HEK293T (cell line): ENCODE measurements at regions not wholly inside any gene's neighbourhood (a gene's known extent, or its start where the extent isn't known, plus 50 kb on each side); places are given as distances from the start of the nearest gene placed in this dataset.

Experiments used
- ARNT ChIP-seq: fragments of 450-650 bp; IDR thresholded peaks from 2 replicates; pipeline ENCODE4 v1.6.1; 2017; ENCODE audit warnings: mild to moderate bottlenecking
- BHLHE40 ChIP-seq: fragments of 450-650 bp; IDR thresholded peaks from 2 replicates; pipeline ENCODE4 v1.6.1; 2016; ENCODE audit warnings: mild to moderate bottlenecking, moderate library complexity, borderline replicate concordance
- CTBP1 ChIP-seq: fragments of 450-650 bp; IDR thresholded peaks from 2 replicates; pipeline ENCODE4 v1.6.1; 2016; ENCODE audit warnings: borderline replicate concordance
- ELF4 ChIP-seq: fragments of 450-650 bp; IDR thresholded peaks from 2 replicates; pipeline ENCODE4 v1.6.1; 2017; ENCODE audit warnings: antibody characterized with exemption
- FOXA1 ChIP-seq: fragments of 450-650 bp; IDR thresholded peaks from 2 replicates; pipeline ENCODE4 v1.6.1; 2016; ENCODE audit warnings: mild to moderate bottlenecking
- FOXK2 ChIP-seq: fragments of 450-650 bp; IDR thresholded peaks from 2 replicates; pipeline ENCODE4 v1.6.1; 2016; ENCODE audit warnings: mild to moderate bottlenecking
- HDGF ChIP-seq: fragments of 450-650 bp; IDR thresholded peaks from 2 replicates; pipeline ENCODE4 v1.6.1; 2017; ENCODE audit warnings: antibody characterized with exemption, borderline replicate concordance
- LEF1 ChIP-seq: fragments of 450-650 bp; IDR thresholded peaks from 2 replicates; pipeline ENCODE4 v1.6.1; 2017; ENCODE audit warnings: mild to moderate bottlenecking, borderline replicate concordance
- NFRKB ChIP-seq: fragments of 450-650 bp; IDR thresholded peaks from 2 replicates; pipeline ENCODE4 v1.6.1; 2016; ENCODE audit warnings: mild to moderate bottlenecking, moderate library complexity
- SP1 ChIP-seq: fragments of 450-650 bp; IDR thresholded peaks from 2 replicates; pipeline ENCODE4 v1.6.1; 2017
- SUZ12 ChIP-seq: fragments of 450-650 bp; IDR thresholded peaks from 2 replicates; pipeline ENCODE4 v1.6.1; 2016; ENCODE audit warnings: mild to moderate bottlenecking
- TARDBP ChIP-seq: fragments of 450-650 bp; IDR thresholded peaks from 2 replicates; pipeline ENCODE4 v1.6.1; 2016
- ZNF384 ChIP-seq: fragments of 450-650 bp; IDR thresholded peaks from 2 replicates; pipeline ENCODE4 v1.6.1; 2016
- TF ChIP-seq, protein P1 (sequence below): fragments of 450-650 bp; IDR thresholded peaks from 2 replicates; pipeline ENCODE4 v1.6.1; 2016

DNA sequence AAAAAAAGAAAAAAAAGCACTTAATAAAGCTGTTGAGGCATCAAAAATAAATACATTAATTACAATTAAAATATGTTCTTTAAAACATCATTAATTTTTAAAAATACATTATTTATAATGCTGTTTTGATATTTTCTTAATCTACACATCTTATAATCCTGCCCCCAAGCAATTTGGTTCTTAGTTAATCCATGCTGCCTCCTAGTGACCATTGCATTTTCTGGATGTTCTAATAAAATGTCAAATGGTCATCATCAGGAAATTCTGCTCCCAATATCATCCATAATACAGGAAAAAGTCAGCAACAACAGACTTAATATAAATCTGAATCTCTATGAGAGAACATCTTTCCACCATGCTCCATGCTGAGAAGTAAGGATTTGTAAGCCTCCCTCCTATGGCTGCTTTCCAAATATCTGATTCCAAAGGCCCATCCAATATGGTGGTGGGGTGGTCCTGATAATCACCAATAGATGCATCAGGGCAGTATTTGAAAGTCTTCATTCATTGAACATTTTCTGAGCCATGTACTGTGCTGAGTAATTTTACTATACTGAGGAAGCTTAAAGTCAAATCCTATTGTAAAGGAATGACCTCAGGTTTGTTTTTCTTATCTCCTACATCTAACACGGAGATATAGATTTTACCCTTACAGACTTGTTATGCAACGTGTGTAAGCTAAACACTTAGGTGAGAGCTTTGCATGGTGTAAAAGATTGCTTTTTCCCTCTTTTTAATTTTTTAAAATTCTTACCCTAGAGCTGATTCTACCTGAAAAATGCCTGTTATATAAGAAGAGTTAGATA lies 124.7 kb upstream of the BMAL1 start:
- TF ChIP-seq LEF1 (no peak), TARDBP (no peak), SP1 (no peak), ARNT (no peak), FOXA1 (no peak), ELF4 (no peak), CTBP1 (no peak), BHLHE40 (no peak), HDGF (no peak), SUZ12 (no peak), FOXK2 (no peak), ZNF384 (no peak), NFRKB (no peak)
- TF ChIP-seq, protein P1, sequence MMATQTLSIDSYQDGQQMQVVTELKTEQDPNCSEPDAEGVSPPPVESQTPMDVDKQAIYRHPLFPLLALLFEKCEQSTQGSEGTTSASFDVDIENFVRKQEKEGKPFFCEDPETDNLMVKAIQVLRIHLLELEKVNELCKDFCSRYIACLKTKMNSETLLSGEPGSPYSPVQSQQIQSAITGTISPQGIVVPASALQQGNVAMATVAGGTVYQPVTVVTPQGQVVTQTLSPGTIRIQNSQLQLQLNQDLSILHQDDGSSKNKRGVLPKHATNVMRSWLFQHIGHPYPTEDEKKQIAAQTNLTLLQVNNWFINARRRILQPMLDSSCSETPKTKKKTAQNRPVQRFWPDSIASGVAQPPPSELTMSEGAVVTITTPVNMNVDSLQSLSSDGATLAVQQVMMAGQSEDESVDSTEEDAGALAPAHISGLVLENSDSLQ: no peak
